ENCODE measurements at regions not wholly inside any gene's neighbourhood (a gene's known extent, or its start where the extent isn't known, plus 50 kb on each side); places are given as distances from the start of the nearest gene placed in this dataset.

GRCh38 chr1:222455188-222455879 lies 92.6 kb downstream of the HHIPL2 start:
- Histone ChIP-seq H3K36me3 (ENCODE audit: control insufficient read depth in 1 of 2, insufficient read depth in 2 of 2, low read length in 2 of 2) (no peaks in the 10 kb centered on the region), H3K27me3 (ENCODE audit: insufficient read depth, low read length) (no peaks in the 10 kb centered on the region), H3K9me2 (ENCODE audit: insufficient read depth) (no peaks in the 10 kb centered on the region), H3K27ac (ENCODE audit: low read depth, low read length) (no peak overlapping the region), H3K4me2 (ENCODE audit: low read length) (peak overlapping the region; percentile 50), H2AFZ (ENCODE audit: low read depth, low read length, poor library complexity, severe bottlenecking) (peak overlapping the region; percentile 91), H4K20me1 (ENCODE audit: insufficient read depth) (no peaks in the 10 kb centered on the region), H3K4me1 (ENCODE audit: control insufficient read depth in 1 of 2, insufficient read depth in 2 of 2, low read length in 2 of 2) (peaks cover 0 to 5% of the 10 kb centered on the region in 2 experiments; a peak in 1 of 4 replicates), H3K9me3 (ENCODE audit: control insufficient read depth in 1 of 2, insufficient read depth in 1 of 2, low read depth in 1 of 2, low read length in 2 of 2) (no peaks in the 10 kb centered on the region), H3K79me2 (ENCODE audit: insufficient read depth, low read length) (no peaks in the 10 kb centered on the region), H3K9ac (ENCODE audit: low read length) (no peak overlapping the region), H3K4me3 (replicated peaks in 1 of 2; ENCODE audit: low read depth in 1 of 2, low read length in 2 of 2) (no peak overlapping the region)
- intact Hi-C loops (cut with micrococcal nuclease), result loop anchor here (1.0 to 10.0 kb wide), 8 partner anchors 331 to 1645 kb away; partner anchors contain the start of genes DUSP10 and HLX
- DNase-seq (ENCODE audit: low read depth, low spot score) (peak; percentile 64), ATAC-seq (peak; percentile 98)
- RAD21 ChIA-PET (ENCODE audit: low non-redundant PET in 1 of 2, low total read pairs in 2 of 2, uncharacterized antibody in 2 of 2, unreplicated experiment in 2 of 2), result interaction anchor here (1.0 kb wide), 2 partner anchors 977 kb away, joined by 3 to 6 read pairs; no protein-coding TSS in a partner anchor
- CTCF ChIA-PET, result interaction anchor here (0.6 to 2.6 kb wide), 25 partner anchors 8 to 1618 kb away, joined by 3 to 25 read pairs (median 4); partner anchors contain the start of genes DUSP10 and HLX
- no TSS peak for BruUV-seq (replicated peaks)
- POLR2A ChIA-PET, result no interaction called here
- TF ChIP-seq CBX3 (IDR thresholded peaks at IDR 0.05; ENCODE audit: low read depth) (no peak; the same call in 1 of the 2 replicates), SP1 (IDR thresholded peaks at IDR 0.05; ENCODE audit: low read depth) (no peak), ZBTB33 (IDR thresholded peaks at IDR 0.05; ENCODE audit: extremely low read depth, insufficient replicate concordance, low read length) (no peak), TCF7L2 (IDR thresholded peaks at IDR 0.05; ENCODE audit: borderline replicate concordance, extremely low read depth, insufficient read depth, insufficient read length) (no peak), EZH2 (IDR thresholded peaks at IDR 0.05) (no peak), YY1 (IDR thresholded peaks at IDR 0.05; ENCODE audit: extremely low read depth, insufficient replicate concordance, low read depth, low read length) (peak; percentile 44), ZFX (IDR thresholded peaks at IDR 0.05) (no peak), MAX (IDR thresholded peaks at IDR 0.05) (peak; percentile 51), POLR2AphosphoS5 (IDR thresholded peaks at IDR 0.05; ENCODE audit: low read depth, low read length) (no peak), CEBPB (IDR thresholded peaks at IDR 0.05; ENCODE audit: low read depth) (peak; percentile 82), SRF (IDR thresholded peaks at IDR 0.05; ENCODE audit: low read depth) (no peak), REST (IDR thresholded peaks at IDR 0.05; ENCODE audit: low read depth) (no peak), POLR2A (IDR thresholded peaks at IDR 0.05; ENCODE audit: borderline replicate concordance, extremely low read depth, insufficient read depth, insufficient read length) (no peak), ELF1 (IDR thresholded peaks at IDR 0.05; ENCODE audit: borderline replicate concordance, low read depth) (no peak), FOSL1 (IDR thresholded peaks at IDR 0.05; ENCODE audit: low read depth) (no peak), RAD21 (IDR thresholded peaks at IDR 0.05; ENCODE audit: low read depth) (peak; percentile 98), EZH2phosphoT487 (IDR thresholded peaks at IDR 0.05; ENCODE audit: borderline replicate concordance) (no peak), JUND (IDR thresholded peaks at IDR 0.05) (0 out of 2 replicates have a peak, but pooled peaks have one; percentile 6), SIN3A (IDR thresholded peaks at IDR 0.05; ENCODE audit: low read depth) (no peak), CTCF (IDR thresholded peaks at IDR 0.05 in 2 of 3, conservative IDR thresholded peaks at IDR 0.05 in 1 of 3; ENCODE audit: borderline replicate concordance in 1 of 3, insufficient read depth in 1 of 3, low read depth in 2 of 3, low read length in 2 of 3) (peak; percentile 88 to 97 (median 94))

All from HCT116 (cell line).